ENCODE measurements at regions not wholly inside any gene's neighbourhood (a gene's known extent, or its start where the extent isn't known, plus 50 kb on each side); places are given as distances from the start of the nearest gene placed in this dataset.
"Not testable (repeated sequence)": the region's sequence is repeated elsewhere in the genome, so short reads cannot be mapped to it uniquely, and the experiment has no call there.

DNA sequence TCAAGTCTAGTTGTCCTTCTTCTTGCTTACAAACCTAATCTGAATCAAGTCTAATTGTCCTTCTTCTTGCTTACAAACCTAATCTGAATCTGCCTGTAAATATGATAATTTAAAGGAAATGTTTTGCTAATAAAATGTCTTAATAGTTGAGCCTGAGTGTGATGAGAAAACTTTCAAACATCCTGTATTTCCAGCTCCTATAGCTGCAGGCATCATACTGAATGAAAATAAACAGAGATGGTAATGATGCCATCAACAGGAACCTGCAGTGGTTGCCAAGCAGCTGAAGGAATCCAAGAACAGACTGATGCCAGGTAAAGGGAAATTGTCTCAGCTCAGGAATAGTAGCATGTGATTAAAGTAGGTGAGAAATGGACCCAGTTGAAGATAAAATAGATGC is 156.1 kb upstream of the IRS4 start:
- no peak for TF ChIP-seq FOXK2 (IDR thresholded peaks at IDR 0.05)
- TF ChIP-seq SP1 (IDR thresholded peaks at IDR 0.05): no peak
- TF ChIP-seq PKNOX1 (IDR thresholded peaks at IDR 0.05): no peak
- no peak for TF ChIP-seq SUZ12 (IDR thresholded peaks at IDR 0.05)
- TF ChIP-seq ELF4 (IDR thresholded peaks at IDR 0.05): no peak
- no peak for TF ChIP-seq ZNF384 (IDR thresholded peaks at IDR 0.05)
- TF ChIP-seq TARDBP (IDR thresholded peaks at IDR 0.05): no peak
- no peak for TF ChIP-seq CTBP1 (IDR thresholded peaks at IDR 0.05; ENCODE audit: borderline replicate concordance)
- TF ChIP-seq HDGF (IDR thresholded peaks at IDR 0.05; ENCODE audit: borderline replicate concordance): no peak
- no peak for TF ChIP-seq FOXA1 (IDR thresholded peaks at IDR 0.05)
- CTCF ChIA-PET: no interaction called here
- DNase-seq (ENCODE audit: extremely low spot score): no peak
- POLR2A ChIA-PET: no interaction called here

- ChIA-PET POLR2A (no interaction called here), CTCF (no interaction called here)
- no peak for DNase-seq (ENCODE audit: extremely low spot score)
- TF ChIP-seq ZNF384 (IDR thresholded peaks at IDR 0.05): no peak
- no peak for TF ChIP-seq HDGF (IDR thresholded peaks at IDR 0.05; ENCODE audit: borderline replicate concordance)
- TF ChIP-seq FOXA1 (IDR thresholded peaks at IDR 0.05): no peak
- no peak for TF ChIP-seq CTBP1 (IDR thresholded peaks at IDR 0.05; ENCODE audit: borderline replicate concordance)
- no peak for TF ChIP-seq LEF1 (IDR thresholded peaks at IDR 0.05; ENCODE audit: borderline replicate concordance)
- no peak for TF ChIP-seq SUZ12 (IDR thresholded peaks at IDR 0.05)
Observed at GRCh38 chrX:108875548-108875947, 139.2 kb upstream of the IRS4 start.

DNA sequence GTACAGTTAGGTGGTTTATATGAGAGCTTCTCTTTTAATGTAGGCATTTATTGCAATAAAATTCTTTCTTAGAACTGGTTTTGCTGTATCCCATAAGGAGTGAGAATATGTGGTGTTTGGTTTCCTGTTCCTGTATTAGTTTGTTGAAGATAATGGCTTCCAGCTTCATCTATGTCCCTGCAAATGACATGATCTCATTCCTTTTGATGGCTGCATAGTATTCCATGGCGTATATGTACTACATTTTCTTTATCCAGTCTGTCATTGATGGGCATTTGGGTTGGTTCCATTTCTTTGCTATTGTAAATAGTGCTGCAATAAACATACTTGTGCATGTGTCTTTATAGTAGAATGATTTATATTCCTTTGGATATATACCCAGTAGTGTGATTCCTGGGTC is 106.7 kb upstream of the IRS4 start:
- POLR2A ChIA-PET; CTCF ChIA-PET; DNase-seq (ENCODE audit: extremely low spot score): not testable (repeated sequence)

DNA sequence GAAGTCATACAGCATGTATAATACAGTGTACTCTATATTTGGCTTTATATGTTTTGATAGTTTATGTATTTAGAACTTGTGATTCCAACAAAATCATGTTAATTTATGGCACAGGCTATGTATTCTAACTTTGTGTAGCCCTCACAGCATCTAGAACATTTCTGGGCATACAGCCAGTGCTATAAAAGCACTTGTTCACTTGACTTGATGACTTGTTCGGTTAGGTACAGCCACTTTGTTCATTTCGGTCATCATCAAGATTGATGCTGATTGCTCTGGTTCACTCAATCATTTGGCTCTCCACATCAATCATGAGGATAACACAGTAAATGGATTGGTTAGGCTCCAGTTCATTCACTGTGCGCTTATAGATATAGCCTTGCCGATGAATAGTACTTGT is 97.6 kb upstream of the IRS4 start:
- TF ChIP-seq TARDBP (IDR thresholded peaks at IDR 0.05) (no peak), PKNOX1 (IDR thresholded peaks at IDR 0.05) (peak; percentile 56)
- ChIA-PET POLR2A (no interaction called here), CTCF (no interaction called here)
- DNase-seq (ENCODE audit: extremely low spot score): no peak

DNA sequence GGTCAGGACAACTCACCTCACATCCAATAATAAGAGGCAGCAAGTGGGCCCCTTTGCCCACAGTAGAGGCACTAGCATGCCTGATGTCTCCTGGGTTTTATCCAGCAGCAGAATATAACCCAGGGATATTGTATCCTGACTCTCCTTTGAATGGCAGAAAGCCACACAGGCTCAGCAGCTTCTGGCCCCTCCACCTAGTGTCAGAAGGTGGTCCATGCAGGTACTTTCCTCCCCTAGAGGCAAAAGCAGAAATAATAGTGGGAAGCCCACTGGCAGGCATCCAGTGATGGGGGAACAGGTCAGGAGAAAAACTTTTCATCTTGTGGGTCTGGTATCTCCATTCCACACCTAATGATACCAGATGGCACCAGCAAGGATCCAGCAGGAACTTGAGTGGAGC is 75.5 kb upstream of the IRS4 start:
- peak; percentile 54 for DNase-seq (ENCODE audit: extremely low spot score)
- TF ChIP-seq LEF1 (IDR thresholded peaks at IDR 0.05; ENCODE audit: borderline replicate concordance) (no peak), ELF4 (IDR thresholded peaks at IDR 0.05) (no peak), TARDBP (IDR thresholded peaks at IDR 0.05) (no peak), CTBP1 (IDR thresholded peaks at IDR 0.05; ENCODE audit: borderline replicate concordance) (no peak), BHLHE40 (IDR thresholded peaks at IDR 0.05; ENCODE audit: borderline replicate concordance) (no peak)
- CTCF ChIA-PET: no interaction called here
- POLR2A ChIA-PET: no interaction called here

DNA sequence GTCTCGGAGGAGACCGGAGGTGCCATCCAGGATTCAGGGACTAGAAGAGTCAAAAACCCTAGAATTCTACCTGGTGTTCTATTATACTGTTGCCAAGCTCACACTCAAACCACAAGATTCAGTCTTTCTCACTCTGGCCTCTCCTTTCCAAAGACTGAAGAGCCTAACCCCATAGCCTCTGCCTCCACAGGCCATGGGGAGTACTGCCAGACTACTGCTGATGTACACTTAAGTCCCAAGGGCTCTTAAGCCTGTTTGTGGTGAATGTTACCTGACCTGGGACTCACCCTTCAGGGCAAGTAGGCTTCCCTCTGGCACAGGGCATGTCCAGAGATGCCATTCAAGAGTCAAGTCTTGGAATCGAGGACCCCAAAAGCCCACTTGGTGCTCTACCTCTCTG is 58.9 kb upstream of the IRS4 start:
- ChIA-PET POLR2A (no interaction called here), CTCF (no interaction called here)
- TF ChIP-seq HDGF (IDR thresholded peaks at IDR 0.05; ENCODE audit: borderline replicate concordance) (no peak), LEF1 (IDR thresholded peaks at IDR 0.05; ENCODE audit: borderline replicate concordance) (no peak), TARDBP (IDR thresholded peaks at IDR 0.05) (no peak), ZNF384 (IDR thresholded peaks at IDR 0.05) (no peak), L3MBTL2 (conservative IDR thresholded peaks at IDR 0.05) (no peak), ARNT (IDR thresholded peaks at IDR 0.05) (no peak), SP1 (IDR thresholded peaks at IDR 0.05) (no peak), FOXK2 (IDR thresholded peaks at IDR 0.05) (no peak), PKNOX1 (IDR thresholded peaks at IDR 0.05) (no peak), FOXA1 (IDR thresholded peaks at IDR 0.05) (no peak), BHLHE40 (IDR thresholded peaks at IDR 0.05; ENCODE audit: borderline replicate concordance) (no peak), NFRKB (IDR thresholded peaks at IDR 0.05) (no peak), FOXM1 (IDR thresholded peaks at IDR 0.05; ENCODE audit: borderline replicate concordance) (no peak), SUZ12 (IDR thresholded peaks at IDR 0.05) (no peak), ELF4 (IDR thresholded peaks at IDR 0.05) (no peak), CTBP1 (IDR thresholded peaks at IDR 0.05; ENCODE audit: borderline replicate concordance) (no peak)
- DNase-seq (ENCODE audit: extremely low spot score): no peak
